K562 (cell line): ENCODE measurements at regions not wholly inside any gene's neighbourhood (a gene's known extent, or its start where the extent isn't known, plus 50 kb on each side); places are given as distances from the start of the nearest gene placed in this dataset.
A peak's percentile ranks its signal among the peaks of the same experiment; 100 is the strongest.

Source experiments
- ATAC-seq: fragments of 200-7000 bp; cut with Tn5 transposase; 3 replicates; pipeline ENCODE4 v1.9.1; 2020; ENCODE audit warnings: moderate library complexity
- BruUV-seq: library from RNA; stranded (reverse); fragments of 400-500 nt; replicated peaks from 2 replicates; lab custom pipeline; 2021; lab: Mats Ljungman, UMichigan
- CTCF ChIA-PET: fragments of 300-600 bp; formaldehyde crosslinking; extraction: SDS; loops from one replicate; lab custom pipeline; 2021; ENCODE audit warnings: low intra/inter-chr PET ratio; lab: Yijun Ruan, JAX
- POLR2A ChIA-PET: fragments of 300-600, 350-650 bp; sonication (Branson Sonifier 250); formaldehyde crosslinking; extraction: SDS; loops from one replicate; lab custom pipeline; 2021; ENCODE audit warnings: antibody characterized with exemption, inconsistent platforms; lab: Yijun Ruan, JAX
- DNase-seq, 4 experiments: peaks; one replicate each; pipeline versions ENCODE4 v3.0.0 to v3.0.0-alpha.2; 2011 to 2018; ENCODE audit warnings: low spot score in 3 of 4, mixed read lengths in 3 of 4; ENCODE audit errors: extremely low read depth in 1 of 4
- FAIRE-seq: peaks from 2 replicates; lab custom pipeline; 2011; peaks lifted over from hg19 to GRCh38; lab: Jason Lieb, UNC
- H2AFZ ChIP-seq: 2 replicates; pipeline ENCODE4 v1.6.0; 2011; ENCODE audit warnings: low read depth, low read length, control low read depth, inconsistent platforms
- H3K27ac ChIP-seq: fragments of 200-600 bp; 3 replicates; pipeline ENCODE4 v1.8.0; 2011; ENCODE audit warnings: low read depth, mild to moderate bottlenecking, control low read depth, inconsistent platforms, low read length, moderate library complexity, mixed read lengths; ENCODE audit errors: extremely low read depth
- H3K27me3 ChIP-seq, 2 experiments: fragments of 300-600 bp in 1 of 2; 2 replicates in 1 of 2; 3 replicates in 1 of 2; pipeline versions ENCODE4 v1.6.0 to v1.8.0; 2011; ENCODE audit warnings: inconsistent platforms in 2 of 2, low read length in 2 of 2, mild to moderate bottlenecking in 1 of 2, mixed read lengths in 1 of 2, moderate library complexity in 1 of 2; ENCODE audit not compliant: control insufficient read depth in 2 of 2, insufficient read depth in 2 of 2
- H3K36me3 ChIP-seq: fragments of 300-600 bp; 3 replicates; pipeline ENCODE4 v1.8.0; 2011; ENCODE audit warnings: mild to moderate bottlenecking, low read length, inconsistent platforms; ENCODE audit not compliant: control insufficient read depth, insufficient read depth
- H3K4me1 ChIP-seq, 2 experiments: fragments of 200-600 bp in 1 of 2; replicated peaks in 1 of 2; 2 replicates in 1 of 2; 3 replicates in 1 of 2; pipeline versions ENCODE4 v1.5.1 to v1.8.0; 2011; ENCODE audit warnings: inconsistent platforms in 2 of 2, low read length in 2 of 2, mild to moderate bottlenecking in 1 of 2, mixed read lengths in 1 of 2, moderate library complexity in 1 of 2; ENCODE audit not compliant: control insufficient read depth in 2 of 2, insufficient read depth in 2 of 2
- H3K4me2 ChIP-seq: 2 replicates; pipeline ENCODE4 v1.6.1; 2011; ENCODE audit warnings: low read length, control low read depth, inconsistent platforms, mixed read lengths; ENCODE audit not compliant: insufficient read depth
- H3K4me3 ChIP-seq: fragments of 200-600 bp; sonication (generic), shearing (Covaris generic); 2 replicates; pipeline ENCODE4 v1.5.1; 2016; ENCODE audit warnings: control low read depth, inconsistent platforms
- H3K79me2 ChIP-seq: fragments of 200-600 bp; 3 replicates; pipeline ENCODE4 v1.8.0; 2011; ENCODE audit warnings: low read length, inconsistent platforms; ENCODE audit not compliant: control insufficient read depth, insufficient read depth
- H3K9ac ChIP-seq, 2 experiments: 2 replicates each; pipeline versions ENCODE4 v1.6.0 to v1.6.1; 2011; ENCODE audit warnings: low read depth in 2 of 2, low read length in 2 of 2, control low read depth in 1 of 2, inconsistent platforms in 1 of 2, mild to moderate bottlenecking in 1 of 2, mixed read lengths in 1 of 2; ENCODE audit not compliant: insufficient read depth in 1 of 2
- H3K9me1 ChIP-seq: one replicate; pipeline ENCODE4 v1.6.0; 2011; ENCODE audit warnings: inconsistent platforms, mild to moderate bottlenecking, low read length, moderate library complexity; ENCODE audit not compliant: control insufficient read depth, insufficient read depth
- H3K9me3 ChIP-seq: replicated peaks from 2 replicates; pipeline ENCODE4 v1.5.1; 2011; ENCODE audit warnings: low read depth, low read length, inconsistent platforms; ENCODE audit not compliant: control insufficient read depth, insufficient read depth
- H4K20me1 ChIP-seq: replicated peaks from 2 replicates; pipeline ENCODE4 v1.6.1; 2011; ENCODE audit warnings: low read length, inconsistent platforms, mixed read lengths; ENCODE audit not compliant: control insufficient read depth, insufficient read depth
- CHD2 ChIP-seq: IDR thresholded peaks from 2 replicates; pipeline ENCODE4 v1.6.1; 2011; ENCODE audit warnings: low read depth, low read length
- ELF1 ChIP-seq: fragments of 200-800 bp; sonication (Bioruptor generic); IDR thresholded peaks from 2 replicates; pipeline ENCODE4 v1.6.1; 2016; ENCODE audit warnings: missing genetic modification characterization, missing compliant biosample characterization
- ELF2 ChIP-seq: fragments of 250-450 bp; sonication (Bioruptor Pico); IDR thresholded peaks from 2 replicates; pipeline ENCODE4 v1.5.0; 2021; ENCODE audit warnings: mild to moderate bottlenecking
- ESRRA ChIP-seq: fragments of 450-650 bp; IDR thresholded peaks from 2 replicates; pipeline ENCODE4 v1.6.1; 2014; ENCODE audit warnings: low read depth, mild to moderate bottlenecking, moderate library complexity, borderline replicate concordance
- KAT7 ChIP-seq: sonication (generic); formaldehyde crosslinking; IDR thresholded peaks from 2 replicates; pipeline ENCODE4 v1.8.0; 2022; ENCODE audit warnings: missing genetic modification reagents, mild to moderate bottlenecking, borderline replicate concordance
- L3MBTL2 ChIP-seq: fragments of 450-650 bp; IDR thresholded peaks from 2 replicates; pipeline ENCODE4 v1.6.1; 2016; ENCODE audit warnings: mild to moderate bottlenecking, moderate library complexity
- MAFK ChIP-seq: IDR thresholded peaks from 2 replicates; pipeline ENCODE4 v1.6.1; 2011; ENCODE audit warnings: low read length, improper control_type of control experiment
- MYC ChIP-seq, 2 experiments: fragments of 250-450 bp in 1 of 2; sonication (Bioruptor Pico) in 1 of 2; IDR thresholded peaks; 2 replicates each; pipeline versions ENCODE4 v1.5.1 to v1.6.1; 2012 to 2021; ENCODE audit warnings: low read depth in 2 of 2, borderline replicate concordance in 1 of 2, improper control_type of control experiment in 1 of 2, low read length in 1 of 2, mild to moderate bottlenecking in 1 of 2, moderate library complexity in 1 of 2
- RB1 ChIP-seq: fragments of 450-650 bp; IDR thresholded peaks from 2 replicates; pipeline ENCODE4 v1.6.1; 2017; ENCODE audit warnings: low read depth, mild to moderate bottlenecking
- RCOR1 ChIP-seq, 2 experiments: IDR thresholded peaks; 2 replicates each; pipeline ENCODE4 v1.6.1; 2012; ENCODE audit warnings: low read depth in 2 of 2, low read length in 2 of 2, borderline replicate concordance in 1 of 2, improper control_type of control experiment in 1 of 2
- SPI1 ChIP-seq: IDR thresholded peaks from 2 replicates; pipeline ENCODE4 v1.6.1; 2011; ENCODE audit warnings: low read depth, low read length, control low read depth, borderline replicate concordance
- TFE3 ChIP-seq: fragments of 450-650 bp; formaldehyde crosslinking; IDR thresholded peaks from 2 replicates; pipeline ENCODE4 v1.4.0; 2020; ENCODE audit warnings: mild to moderate bottlenecking, mixed read lengths
- ZEB2 ChIP-seq: fragments of 450-650 bp; IDR thresholded peaks from 2 replicates; pipeline ENCODE4 v1.6.1; 2016
- ZNF395 ChIP-seq: fragments of 200-800 bp; sonication (Bioruptor generic); IDR thresholded peaks from 2 replicates; pipeline ENCODE4 v1.6.1; 2017; ENCODE audit warnings: missing genetic modification characterization, missing compliant biosample characterization
- WGBS: fragments of 100-300 bp; shearing (Covaris generic); methylation state at CpG from one replicate; pipeline ENCODE4 v1.1.6; 2016; ENCODE audit warnings: low coverage, mixed read lengths; ENCODE audit not compliant: insufficient coverage; ENCODE audit errors: missing lambda C conversion rate; 5-methylcytosine and 5-hydroxymethylcytosine counted together
- in situ Hi-C: fragments of 300-500 bp; cut with MboI; formaldehyde crosslinking; loops from 4 replicates; pipeline ENCODE4 v1.15.0; 2018; ENCODE audit warnings: inconsistent platforms, mixed read lengths
- intact Hi-C: fragments of 100-400 bp; cut with micrococcal nuclease; formaldehyde crosslinking; loops from 2 replicates; pipeline ENCODE4 v1.14.2; 2022

- no TSS peak for BruUV-seq
- POLR2A ChIA-PET = interaction anchor here (0.6 to 1.7 kb wide), 4 partner anchors 19 to 859 kb away, joined by 3 to 5 read pairs (median 4); partner anchors contain the start of gene SLC38A1
- DNase-seq (peak in 2 of 4 experiments; percentile 13 to 81), FAIRE-seq (no peak), ATAC-seq (peak; percentile 95)
- Histone ChIP-seq H3K9ac (peak overlapping the region; percentile 2 to 65; a peak in 2 of 4 replicates), H3K27me3 (no peaks in the 10 kb centered on the region), H3K4me2 (peak overlapping the region; percentile 77), H3K79me2 (no peaks in the 10 kb centered on the region), H3K9me1 (no peaks in the 10 kb centered on the region), H3K9me3 (no peaks in the 10 kb centered on the region), H2AFZ (peak overlapping the region; percentile 90), H3K4me1 (peaks cover 5% of the 10 kb centered on the region in 2 experiments; a peak in 3 of 5 replicates), H4K20me1 (no peaks in the 10 kb centered on the region), H3K27ac (peak overlapping the region; percentile 66; the same call in 2 of the 3 replicates), H3K36me3 (no peaks in the 10 kb centered on the region), H3K4me3 (no peak overlapping the region)
- 32% methylated on average over 7 of the region's 7 CpGs for WGBS
- in situ Hi-C loops = no loop called here
- intact Hi-C loops = no loop called here
- CTCF ChIA-PET = no interaction called here
- peak; percentile 34 for TF ChIP-seq L3MBTL2
- peak; percentile 50 for TF ChIP-seq MYC (IDR thresholded peaks at IDR 0.05; ENCODE audit: low read depth, low read length)
- TF ChIP-seq MYC (CRISPR knock-in tag; IDR thresholded peaks at IDR 0.05; ENCODE audit: borderline replicate concordance, low read depth) = no peak
- peak; percentile 38; the same call in 1 of the 2 replicates for TF ChIP-seq SPI1
- TF ChIP-seq TFE3 (CRISPR knock-in tag) = no peak
- 0 out of 2 replicates have a peak, but pooled peaks have one; percentile 24 for TF ChIP-seq CHD2
- TF ChIP-seq ELF2 = no peak
- 0 out of 2 replicates have a peak, but pooled peaks have one; percentile 10 for TF ChIP-seq ESRRA
- no peak for TF ChIP-seq MAFK
- TF ChIP-seq ELF1 (tag) = peak; percentile 38; the same call in 1 of the 2 replicates
- peak in 1 of 2 experiments; percentile 66; a peak in 2 of 4 replicates for TF ChIP-seq RCOR1 (IDR thresholded peaks at IDR 0.05; ENCODE audit: borderline replicate concordance in 1 of 2, low read depth in 2 of 2, low read length in 2 of 2)
- TF ChIP-seq KAT7 (CRISPR knock-in tag) = no peak; the same call in 1 of the 2 replicates
- TF ChIP-seq ZEB2 = no peak
- TF ChIP-seq ZNF395 (CRISPR knock-in tag) = peak; percentile 73
- TF ChIP-seq RB1 = no peak
These were observed 213.5 kb upstream of the SLC38A2 start for GRCh38 chr12:46585854-46586621.
